IPS DF 6.9 (cell line): ENCODE measurements at regions not wholly inside any gene's neighbourhood (a gene's known extent, or its start where the extent isn't known, plus 50 kb on each side); places are given as distances from the start of the nearest gene placed in this dataset.

ENCODE experiments used
- DNase-seq: peaks from one replicate; pipeline ENCODE4 v3.0.0-alpha.2; 2013; ENCODE audit warnings: low read depth, low spot score
- H3K27ac ChIP-seq: one replicate; pipeline ENCODE4 v1.5.1; 2013; ENCODE audit warnings: low read length, control low read depth
- H3K27me3 ChIP-seq: 2 replicates; pipeline ENCODE4 v1.6.1; 2013; ENCODE audit warnings: mild to moderate bottlenecking, low read length; ENCODE audit not compliant: control insufficient read depth, insufficient read depth
- H3K36me3 ChIP-seq: 2 replicates; pipeline ENCODE4 v1.6.1; 2013; ENCODE audit warnings: low read length; ENCODE audit not compliant: control insufficient read depth, insufficient read depth
- H3K4me1 ChIP-seq: 2 replicates; pipeline ENCODE4 v1.6.1; 2013; ENCODE audit warnings: low read length; ENCODE audit not compliant: control insufficient read depth, insufficient read depth
- H3K4me3 ChIP-seq: 2 replicates; pipeline ENCODE4 v1.5.1; 2013; ENCODE audit warnings: mild to moderate bottlenecking, low read length
- H3K9me3 ChIP-seq: 2 replicates; pipeline ENCODE4 v1.6.1; 2013; ENCODE audit warnings: low read length, inconsistent platforms; ENCODE audit not compliant: control insufficient read depth, insufficient read depth
- WGBS: extraction: QIAGEN DNeasy Blood & Tissue Kit; methylation state at CpG from one replicate; pipeline ENCODE4 v1.1.7; 2013; ENCODE audit warnings: mixed read lengths, missing lambda C conversion rate; ENCODE audit not compliant: insufficient read length, insufficient coverage; 5-methylcytosine and 5-hydroxymethylcytosine counted together

DNA sequence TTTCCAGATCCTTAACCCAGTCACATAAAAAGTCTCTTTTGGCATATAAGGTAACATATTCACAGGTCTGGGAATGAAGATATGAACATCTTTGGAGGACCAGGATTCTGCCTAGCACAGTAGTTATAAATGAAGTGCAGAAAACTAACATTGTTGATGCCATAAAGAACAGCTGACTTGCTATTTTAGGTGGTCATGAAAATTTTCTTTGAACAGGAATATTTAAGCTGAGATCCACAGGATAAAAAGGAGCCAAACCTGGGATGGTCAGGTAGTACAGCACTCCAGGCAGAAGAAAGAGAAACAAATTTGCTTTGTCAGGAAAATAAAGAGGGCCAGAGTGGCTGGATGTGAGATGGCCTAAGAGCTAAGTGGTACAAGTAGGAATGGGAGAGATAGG, 80.0 kb downstream of the CENPW start:
- Histone ChIP-seq H3K4me1 (no peaks in the 10 kb centered on the region), H3K9me3 (no peaks in the 10 kb centered on the region), H3K36me3 (no peaks in the 10 kb centered on the region), H3K27ac (no peak overlapping the region), H3K27me3 (no peaks in the 10 kb centered on the region), H3K4me3 (no peak overlapping the region)
- no peak for DNase-seq

DNA sequence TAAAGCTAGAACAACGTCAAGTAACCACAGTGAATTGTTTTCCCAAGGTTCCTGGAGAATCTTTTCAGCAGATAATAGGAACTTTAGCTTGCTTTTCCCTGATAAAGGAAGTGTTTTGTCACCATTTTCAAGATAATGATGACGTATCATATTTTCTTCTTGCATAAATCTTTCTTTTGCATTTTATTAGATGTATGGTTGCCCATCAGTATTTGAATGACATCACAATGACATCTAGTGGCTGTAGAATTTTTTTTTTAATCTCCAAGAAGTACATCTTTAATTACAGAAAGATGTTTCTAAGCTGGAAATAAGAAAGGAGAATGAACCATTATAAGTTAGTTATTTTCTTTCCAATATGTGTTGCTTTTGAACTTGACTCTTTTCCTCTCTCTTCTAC, 83.0 kb downstream of the CENPW start:
- no peak for DNase-seq

DNA sequence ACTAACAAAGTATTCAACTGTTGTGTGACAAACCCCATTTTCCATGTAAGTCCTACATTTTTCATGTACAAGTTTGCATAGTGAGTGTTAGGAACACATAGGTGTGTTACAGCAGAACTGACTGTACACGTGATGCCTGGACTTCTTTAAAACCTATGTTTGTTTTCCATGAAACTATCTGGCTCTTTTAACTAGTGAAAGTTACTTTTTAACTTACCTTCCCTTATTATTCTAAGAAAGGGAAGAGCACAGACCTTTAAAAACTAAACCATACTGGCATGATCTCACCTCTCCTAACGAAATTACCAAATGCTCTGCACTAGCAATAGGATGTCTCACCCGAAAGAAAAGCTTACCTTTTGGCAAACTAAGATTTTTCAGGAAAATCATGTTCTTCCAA, 87.8 kb downstream of the CENPW start:
- no CpG with 5 or more reads among the region's 3 CpGs for WGBS
- H3K27ac ChIP-seq: no peak overlapping the region
- no peaks in the 10 kb centered on the region for H3K9me3 ChIP-seq
- H3K4me3 ChIP-seq: no peak overlapping the region
- no peaks in the 10 kb centered on the region for H3K27me3 ChIP-seq
- H3K4me1 ChIP-seq: no peaks in the 10 kb centered on the region
- no peak for DNase-seq
- H3K36me3 ChIP-seq: no peaks in the 10 kb centered on the region

More for the DNA sequence above, 83.0 kb downstream of the CENPW start:
- H3K27me3 ChIP-seq: no peaks in the 10 kb centered on the region
- WGBS: no CpG with 5 or more reads among the region's 2 CpGs
- H3K36me3 ChIP-seq: no peaks in the 10 kb centered on the region
- H3K9me3 ChIP-seq: no peaks in the 10 kb centered on the region
- no peak overlapping the region for H3K27ac ChIP-seq
- H3K4me3 ChIP-seq: no peak overlapping the region
- no peaks in the 10 kb centered on the region for H3K4me1 ChIP-seq

GRCh38 chr6:126429866-126430265, 90.0 kb downstream of the CENPW start:
- whole genome bisulfite sequencing: no CpG with 5 or more reads among the region's 1 CpG
- Histone ChIP-seq H3K4me3 (no peak overlapping the region), H3K36me3 (no peaks in the 10 kb centered on the region), H3K27ac (no peak overlapping the region), H3K4me1 (no peaks in the 10 kb centered on the region), H3K9me3 (no peaks in the 10 kb centered on the region), H3K27me3 (no peaks in the 10 kb centered on the region)
- DNase-seq: no peak

GRCh38 chr6:126432564-126432963, 92.6 kb downstream of the CENPW start:
- Histone ChIP-seq H3K36me3 (no peaks in the 10 kb centered on the region), H3K4me1 (no peaks in the 10 kb centered on the region), H3K27me3 (no peaks in the 10 kb centered on the region), H3K4me3 (no peak overlapping the region), H3K27ac (no peak overlapping the region), H3K9me3 (no peaks in the 10 kb centered on the region)
- no peak for DNase-seq

- Histone ChIP-seq H3K4me1 (no peaks in the 10 kb centered on the region), H3K27me3 (no peaks in the 10 kb centered on the region), H3K36me3 (no peaks in the 10 kb centered on the region), H3K9me3 (no peaks in the 10 kb centered on the region), H3K4me3 (no peak overlapping the region), H3K27ac (no peak overlapping the region)
- DNase-seq: no peak
These were observed 94.0 kb downstream of the CENPW start for GRCh38 chr6:126433927-126434326.

GRCh38 chr6:126437205-126437604, 97.3 kb downstream of the CENPW start:
- no peaks in the 10 kb centered on the region for H3K4me1 ChIP-seq
- no peaks in the 10 kb centered on the region for H3K27me3 ChIP-seq
- no peak overlapping the region for H3K4me3 ChIP-seq
- no peaks in the 10 kb centered on the region for H3K36me3 ChIP-seq
- no peak overlapping the region for H3K27ac ChIP-seq
- DNase-seq: no peak
- H3K9me3 ChIP-seq: no peaks in the 10 kb centered on the region

- Histone ChIP-seq H3K27ac (no peak overlapping the region), H3K27me3 (no peaks in the 10 kb centered on the region), H3K36me3 (no peaks in the 10 kb centered on the region), H3K4me3 (no peak overlapping the region), H3K9me3 (no peaks in the 10 kb centered on the region), H3K4me1 (no peaks in the 10 kb centered on the region)
- no peak for DNase-seq
- WGBS: no CpG with 5 or more reads among the region's 1 CpG
These were observed 99.1 kb downstream of the CENPW start for GRCh38 chr6:126439040-126439439.

- H3K4me3 ChIP-seq: no peak overlapping the region
- no CpG with 5 or more reads among the region's 2 CpGs for WGBS
- no peaks in the 10 kb centered on the region for H3K9me3 ChIP-seq
- H3K27ac ChIP-seq: no peak overlapping the region
- no peaks in the 10 kb centered on the region for H3K27me3 ChIP-seq
- H3K4me1 ChIP-seq: no peaks in the 10 kb centered on the region
- H3K36me3 ChIP-seq: no peaks in the 10 kb centered on the region
- DNase-seq: no peak
These were observed 101.0 kb downstream of the CENPW start for GRCh38 chr6:126440923-126441322.

- no peak for DNase-seq
- H3K4me3 ChIP-seq: no peak overlapping the region
- no peaks in the 10 kb centered on the region for H3K27me3 ChIP-seq
- no peaks in the 10 kb centered on the region for H3K4me1 ChIP-seq
- no peaks in the 10 kb centered on the region for H3K36me3 ChIP-seq
- H3K27ac ChIP-seq: no peak overlapping the region
- no peaks in the 10 kb centered on the region for H3K9me3 ChIP-seq
These were observed 104.9 kb downstream of the CENPW start for GRCh38 chr6:126444659-126445273.

DNA sequence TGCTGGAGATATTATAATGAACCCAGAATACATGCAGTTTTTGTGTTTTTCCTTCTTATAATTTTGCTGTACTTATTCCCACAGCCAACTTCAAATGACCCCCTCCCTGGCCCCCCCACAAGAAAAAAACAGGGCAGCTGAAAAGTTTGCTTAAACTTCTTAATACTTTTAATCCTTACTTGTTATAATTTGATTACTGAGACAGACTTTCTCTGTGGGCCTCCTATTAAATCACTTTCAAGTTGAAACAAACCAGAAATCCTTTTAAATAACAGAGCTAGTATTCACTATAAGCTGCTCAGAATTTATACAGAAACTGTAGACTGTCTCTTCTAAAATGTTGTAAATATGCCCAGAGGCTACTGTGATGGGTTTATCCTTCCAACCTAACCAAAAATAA, 106.3 kb downstream of the CENPW start:
- no peaks in the 10 kb centered on the region for H3K4me1 ChIP-seq
- DNase-seq: no peak
- no peaks in the 10 kb centered on the region for H3K9me3 ChIP-seq
- H3K27ac ChIP-seq: no peak overlapping the region
- H3K4me3 ChIP-seq: no peak overlapping the region
- H3K27me3 ChIP-seq: no peaks in the 10 kb centered on the region
- H3K36me3 ChIP-seq: no peaks in the 10 kb centered on the region
